ENCODE measurements at regions not wholly inside any gene's neighbourhood (a gene's known extent, or its start where the extent isn't known, plus 50 kb on each side); places are given as distances from the start of the nearest gene placed in this dataset.
A peak's percentile ranks its signal among the peaks of the same experiment; 100 is the strongest.

DNA sequence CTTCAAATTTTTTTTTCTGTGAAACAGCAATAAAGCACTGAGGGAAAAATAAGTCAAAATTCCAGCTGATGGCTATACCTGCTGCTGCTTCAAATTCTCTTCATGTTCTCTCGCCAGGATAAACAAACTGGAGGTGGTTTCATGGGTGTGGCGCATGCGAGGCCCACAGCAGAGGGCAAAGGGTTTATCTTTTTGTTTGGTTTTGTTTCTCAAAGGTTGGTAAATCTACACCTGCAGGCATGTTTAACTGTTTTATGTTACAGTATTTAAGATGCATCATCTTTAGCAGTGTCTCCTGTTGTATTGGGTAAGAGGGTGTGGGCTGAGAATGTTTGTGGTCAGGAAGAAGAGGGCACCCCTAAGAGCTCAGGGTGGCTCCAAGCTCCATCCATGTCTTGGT, 342.2 kb downstream of the CDH26 start (continued):
- TF ChIP-seq, protein P1, sequence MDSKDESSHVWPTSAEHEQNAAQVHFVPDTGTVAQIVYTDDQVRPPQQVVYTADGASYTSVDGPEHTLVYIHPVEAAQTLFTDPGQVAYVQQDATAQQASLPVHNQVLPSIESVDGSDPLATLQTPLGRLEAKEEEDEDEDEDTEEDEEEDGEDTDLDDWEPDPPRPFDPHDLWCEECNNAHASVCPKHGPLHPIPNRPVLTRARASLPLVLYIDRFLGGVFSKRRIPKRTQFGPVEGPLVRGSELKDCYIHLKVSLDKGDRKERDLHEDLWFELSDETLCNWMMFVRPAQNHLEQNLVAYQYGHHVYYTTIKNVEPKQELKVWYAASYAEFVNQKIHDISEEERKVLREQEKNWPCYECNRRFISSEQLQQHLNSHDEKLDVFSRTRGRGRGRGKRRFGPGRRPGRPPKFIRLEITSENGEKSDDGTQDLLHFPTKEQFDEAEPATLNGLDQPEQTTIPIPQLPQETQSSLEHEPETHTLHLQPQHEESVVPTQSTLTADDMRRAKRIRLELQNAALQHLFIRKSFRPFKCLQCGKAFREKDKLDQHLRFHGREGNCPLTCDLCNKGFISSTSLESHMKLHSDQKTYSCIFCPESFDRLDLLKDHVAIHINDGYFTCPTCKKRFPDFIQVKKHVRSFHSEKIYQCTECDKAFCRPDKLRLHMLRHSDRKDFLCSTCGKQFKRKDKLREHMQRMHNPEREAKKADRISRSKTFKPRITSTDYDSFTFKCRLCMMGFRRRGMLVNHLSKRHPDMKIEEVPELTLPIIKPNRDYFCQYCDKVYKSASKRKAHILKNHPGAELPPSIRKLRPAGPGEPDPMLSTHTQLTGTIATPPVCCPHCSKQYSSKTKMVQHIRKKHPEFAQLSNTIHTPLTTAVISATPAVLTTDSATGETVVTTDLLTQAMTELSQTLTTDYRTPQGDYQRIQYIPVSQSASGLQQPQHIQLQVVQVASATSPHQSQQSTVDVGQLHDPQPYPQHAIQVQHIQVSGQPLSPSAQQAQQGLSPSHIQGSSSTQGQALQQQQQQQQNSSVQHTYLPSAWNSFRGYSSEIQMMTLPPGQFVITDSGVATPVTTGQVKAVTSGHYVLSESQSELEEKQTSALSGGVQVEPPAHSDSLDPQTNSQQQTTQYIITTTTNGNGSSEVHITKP (tag by site-specific recombination; IDR thresholded peaks at IDR 0.05), result no peak
- TF ChIP-seq ZNF664 (tag by site-specific recombination; IDR thresholded peaks at IDR 0.05), result no peak

DNA sequence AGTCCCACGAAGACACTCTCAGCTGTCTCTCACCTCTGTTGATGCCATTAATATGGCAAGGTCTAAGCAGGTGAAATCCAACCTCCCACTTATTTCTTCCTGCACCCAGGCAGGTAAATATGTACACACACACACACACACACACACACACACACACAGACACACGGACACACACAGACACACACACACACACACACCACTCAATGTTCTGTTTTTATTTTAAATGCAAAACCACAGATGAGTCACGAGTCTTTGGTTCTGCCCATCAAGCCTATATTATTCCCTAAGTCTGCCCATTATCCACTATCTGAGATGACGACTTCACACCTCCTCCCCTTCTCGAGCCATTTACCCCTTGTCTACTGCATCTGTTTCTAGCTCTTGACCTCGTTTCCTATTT, 344.7 kb downstream of the CDH26 start:
- Histone ChIP-seq H3K4me3 (ENCODE audit: low read depth, low read length) (no peak overlapping the region), H3K36me3 (ENCODE audit: control insufficient read depth in 2 of 2, insufficient read depth in 1 of 2, low read length in 2 of 2) (no peaks in the 10 kb centered on the region), H3K4me1 (ENCODE audit: control insufficient read depth, insufficient read depth, low read length) (no peaks in the 10 kb centered on the region), H3K9me3 (ENCODE audit: control insufficient read depth, insufficient read depth, low read depth, low read length) (no peaks in the 10 kb centered on the region), H3K27ac (ENCODE audit: extremely low read depth, low read depth, low read length) (no peak overlapping the region)
- TF ChIP-seq, protein P2, sequence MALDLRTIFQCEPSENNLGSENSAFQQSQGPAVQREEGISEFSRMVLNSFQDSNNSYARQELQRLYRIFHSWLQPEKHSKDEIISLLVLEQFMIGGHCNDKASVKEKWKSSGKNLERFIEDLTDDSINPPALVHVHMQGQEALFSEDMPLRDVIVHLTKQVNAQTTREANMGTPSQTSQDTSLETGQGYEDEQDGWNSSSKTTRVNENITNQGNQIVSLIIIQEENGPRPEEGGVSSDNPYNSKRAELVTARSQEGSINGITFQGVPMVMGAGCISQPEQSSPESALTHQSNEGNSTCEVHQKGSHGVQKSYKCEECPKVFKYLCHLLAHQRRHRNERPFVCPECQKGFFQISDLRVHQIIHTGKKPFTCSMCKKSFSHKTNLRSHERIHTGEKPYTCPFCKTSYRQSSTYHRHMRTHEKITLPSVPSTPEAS (tag by site-specific recombination; IDR thresholded peaks at IDR 0.05), result peak; percentile 60; the same call in 1 of the 2 replicates
- TF ChIP-seq ZFHX2 (tag by site-specific recombination; conservative IDR thresholded peaks at IDR 0.05), result no peak
- ChIA-PET CTCF (interaction anchor here (1.0 kb wide), 1 partner anchor 36 kb away, joined by 4 read pairs; no protein-coding TSS in a partner anchor), POLR2A (no interaction called here)

DNA sequence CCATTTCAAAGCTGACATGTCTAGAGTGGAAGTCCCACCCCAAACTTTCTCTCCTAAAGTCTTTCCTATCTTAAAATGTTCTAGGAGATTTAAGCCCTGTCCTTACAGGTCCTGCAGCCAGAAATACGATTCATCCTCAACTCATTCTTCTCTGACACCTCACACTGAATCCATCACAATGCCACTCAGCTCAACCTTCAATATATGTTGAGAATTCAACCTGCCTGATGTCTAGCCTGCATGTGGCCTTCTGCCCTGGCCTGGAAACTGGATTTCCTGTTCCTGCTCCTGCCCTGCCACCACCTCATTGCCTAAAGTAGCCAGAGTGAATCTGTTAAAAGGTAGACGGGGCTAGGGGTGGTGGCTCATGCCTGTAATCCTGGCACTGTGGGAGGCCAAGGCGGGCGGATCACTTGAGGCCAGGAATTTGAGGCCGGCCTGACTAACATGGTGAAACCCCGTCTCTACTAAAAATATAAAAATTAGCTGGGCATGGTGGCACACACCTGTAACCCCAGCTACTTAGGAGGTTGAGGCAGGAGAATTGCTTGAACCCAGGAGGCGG, 345.9 kb downstream of the CDH26 start:
- POLR2A ChIA-PET, result no interaction called here
- H3K9me3 ChIP-seq (ENCODE audit: control insufficient read depth, insufficient read depth, low read depth, low read length), result no peaks in the 10 kb centered on the region
- H3K27ac ChIP-seq (ENCODE audit: extremely low read depth, low read depth, low read length), result no peak overlapping the region
- H3K4me3 ChIP-seq (ENCODE audit: low read depth, low read length), result no peak overlapping the region
- H3K36me3 ChIP-seq (ENCODE audit: control insufficient read depth in 2 of 2, insufficient read depth in 1 of 2, low read length in 2 of 2), result no peaks in the 10 kb centered on the region
- H3K4me1 ChIP-seq (ENCODE audit: control insufficient read depth, insufficient read depth, low read length), result no peaks in the 10 kb centered on the region
- no peak for TF ChIP-seq ZBTB7A (tag by site-specific recombination; IDR thresholded peaks at IDR 0.05; ENCODE audit: low read depth)
- TF ChIP-seq ZNF529 (tag by site-specific recombination; IDR thresholded peaks at IDR 0.05; ENCODE audit: insufficient replicate concordance), result no peak
- TF ChIP-seq ZNF501 (tag by site-specific recombination; IDR thresholded peaks at IDR 0.05), result no peak
- no peak for TF ChIP-seq RBAK (tag by site-specific recombination; IDR thresholded peaks at IDR 0.05)
- TF ChIP-seq MZF1 (tag by site-specific recombination; IDR thresholded peaks at IDR 0.05; ENCODE audit: borderline replicate concordance), result no peak
- TF ChIP-seq, protein P3, sequence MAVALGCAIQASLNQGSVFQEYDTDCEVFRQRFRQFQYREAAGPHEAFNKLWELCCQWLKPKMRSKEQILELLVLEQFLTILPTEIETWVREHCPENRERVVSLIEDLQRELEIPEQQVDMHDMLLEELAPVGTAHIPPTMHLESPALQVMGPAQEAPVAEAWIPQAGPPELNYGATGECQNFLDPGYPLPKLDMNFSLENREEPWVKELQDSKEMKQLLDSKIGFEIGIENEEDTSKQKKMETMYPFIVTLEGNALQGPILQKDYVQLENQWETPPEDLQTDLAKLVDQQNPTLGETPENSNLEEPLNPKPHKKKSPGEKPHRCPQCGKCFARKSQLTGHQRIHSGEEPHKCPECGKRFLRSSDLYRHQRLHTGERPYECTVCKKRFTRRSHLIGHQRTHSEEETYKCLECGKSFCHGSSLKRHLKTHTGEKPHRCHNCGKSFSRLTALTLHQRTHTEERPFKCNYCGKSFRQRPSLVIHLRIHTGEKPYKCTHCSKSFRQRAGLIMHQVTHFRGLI (tag by site-specific recombination; IDR thresholded peaks at IDR 0.05), result no peak
- CTCF ChIA-PET, result no interaction called here

DNA sequence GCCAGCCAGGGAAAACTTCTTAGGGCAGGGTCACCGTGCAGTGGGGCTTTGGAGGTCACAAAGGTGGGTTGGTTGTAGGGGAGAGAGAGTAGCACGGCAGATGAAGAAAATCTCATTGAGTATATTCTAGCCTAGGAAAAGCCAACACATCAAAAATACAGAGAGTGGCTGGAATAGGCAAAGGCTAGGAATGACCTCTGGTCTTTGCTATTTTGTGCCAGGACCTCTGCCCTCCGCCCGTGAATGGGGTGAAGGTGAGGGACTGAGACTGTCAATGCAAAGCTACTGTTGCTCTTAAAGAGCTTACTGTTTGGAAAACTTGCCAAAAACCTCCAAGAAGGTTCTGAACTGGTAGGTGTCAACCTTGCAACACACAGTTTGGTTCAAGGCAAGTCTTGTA, 346.7 kb downstream of the CDH26 start:
- no peaks in the 10 kb centered on the region for H3K36me3 ChIP-seq (ENCODE audit: control insufficient read depth in 2 of 2, insufficient read depth in 1 of 2, low read length in 2 of 2)
- TF ChIP-seq ZNF114 (tag by site-specific recombination; IDR thresholded peaks at IDR 0.05) (no peak), ZNF585B (tag by site-specific recombination; IDR thresholded peaks at IDR 0.05) (no peak), BCL11A (tag by site-specific recombination; IDR thresholded peaks at IDR 0.05; ENCODE audit: low read depth) (no peak), ZNF571 (tag by site-specific recombination; IDR thresholded peaks at IDR 0.05) (no peak), ZNF510 (tag by site-specific recombination; IDR thresholded peaks at IDR 0.05; ENCODE audit: insufficient replicate concordance) (no peak), ZFHX2 (tag by site-specific recombination; conservative IDR thresholded peaks at IDR 0.05) (no peak), ZBTB48 (tag by site-specific recombination; IDR thresholded peaks at IDR 0.05) (no peak)
- TF ChIP-seq, protein P4, sequence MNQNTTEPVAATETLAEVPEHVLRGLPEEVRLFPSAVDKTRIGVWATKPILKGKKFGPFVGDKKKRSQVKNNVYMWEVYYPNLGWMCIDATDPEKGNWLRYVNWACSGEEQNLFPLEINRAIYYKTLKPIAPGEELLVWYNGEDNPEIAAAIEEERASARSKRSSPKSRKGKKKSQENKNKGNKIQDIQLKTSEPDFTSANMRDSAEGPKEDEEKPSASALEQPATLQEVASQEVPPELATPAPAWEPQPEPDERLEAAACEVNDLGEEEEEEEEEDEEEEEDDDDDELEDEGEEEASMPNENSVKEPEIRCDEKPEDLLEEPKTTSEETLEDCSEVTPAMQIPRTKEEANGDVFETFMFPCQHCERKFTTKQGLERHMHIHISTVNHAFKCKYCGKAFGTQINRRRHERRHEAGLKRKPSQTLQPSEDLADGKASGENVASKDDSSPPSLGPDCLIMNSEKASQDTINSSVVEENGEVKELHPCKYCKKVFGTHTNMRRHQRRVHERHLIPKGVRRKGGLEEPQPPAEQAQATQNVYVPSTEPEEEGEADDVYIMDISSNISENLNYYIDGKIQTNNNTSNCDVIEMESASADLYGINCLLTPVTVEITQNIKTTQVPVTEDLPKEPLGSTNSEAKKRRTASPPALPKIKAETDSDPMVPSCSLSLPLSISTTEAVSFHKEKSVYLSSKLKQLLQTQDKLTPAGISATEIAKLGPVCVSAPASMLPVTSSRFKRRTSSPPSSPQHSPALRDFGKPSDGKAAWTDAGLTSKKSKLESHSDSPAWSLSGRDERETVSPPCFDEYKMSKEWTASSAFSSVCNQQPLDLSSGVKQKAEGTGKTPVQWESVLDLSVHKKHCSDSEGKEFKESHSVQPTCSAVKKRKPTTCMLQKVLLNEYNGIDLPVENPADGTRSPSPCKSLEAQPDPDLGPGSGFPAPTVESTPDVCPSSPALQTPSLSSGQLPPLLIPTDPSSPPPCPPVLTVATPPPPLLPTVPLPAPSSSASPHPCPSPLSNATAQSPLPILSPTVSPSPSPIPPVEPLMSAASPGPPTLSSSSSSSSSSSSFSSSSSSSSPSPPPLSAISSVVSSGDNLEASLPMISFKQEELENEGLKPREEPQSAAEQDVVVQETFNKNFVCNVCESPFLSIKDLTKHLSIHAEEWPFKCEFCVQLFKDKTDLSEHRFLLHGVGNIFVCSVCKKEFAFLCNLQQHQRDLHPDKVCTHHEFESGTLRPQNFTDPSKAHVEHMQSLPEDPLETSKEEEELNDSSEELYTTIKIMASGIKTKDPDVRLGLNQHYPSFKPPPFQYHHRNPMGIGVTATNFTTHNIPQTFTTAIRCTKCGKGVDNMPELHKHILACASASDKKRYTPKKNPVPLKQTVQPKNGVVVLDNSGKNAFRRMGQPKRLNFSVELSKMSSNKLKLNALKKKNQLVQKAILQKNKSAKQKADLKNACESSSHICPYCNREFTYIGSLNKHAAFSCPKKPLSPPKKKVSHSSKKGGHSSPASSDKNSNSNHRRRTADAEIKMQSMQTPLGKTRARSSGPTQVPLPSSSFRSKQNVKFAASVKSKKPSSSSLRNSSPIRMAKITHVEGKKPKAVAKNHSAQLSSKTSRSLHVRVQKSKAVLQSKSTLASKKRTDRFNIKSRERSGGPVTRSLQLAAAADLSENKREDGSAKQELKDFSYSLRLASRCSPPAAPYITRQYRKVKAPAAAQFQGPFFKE (tag by site-specific recombination; IDR thresholded peaks at IDR 0.05; ENCODE audit: borderline replicate concordance), result no peak

More for the DNA sequence above, 346.7 kb downstream of the CDH26 start:
- Histone ChIP-seq H3K9me3 (ENCODE audit: control insufficient read depth, insufficient read depth, low read depth, low read length) (no peaks in the 10 kb centered on the region), H3K4me3 (ENCODE audit: low read depth, low read length) (no peak overlapping the region), H3K4me1 (ENCODE audit: control insufficient read depth, insufficient read depth, low read length) (no peaks in the 10 kb centered on the region), H3K27ac (ENCODE audit: extremely low read depth, low read depth, low read length) (no peak overlapping the region)
- ChIA-PET CTCF (interaction anchor here (0.7 kb wide), 1 partner anchor 43 kb away, joined by 3 read pairs; no protein-coding TSS in a partner anchor), POLR2A (no interaction called here)

All from HEK293 (cell line).